ENCODE measurements at regions not wholly inside any gene's neighbourhood (a gene's known extent, or its start where the extent isn't known, plus 50 kb on each side); places are given as distances from the start of the nearest gene placed in this dataset.
A peak's percentile ranks its signal among the peaks of the same experiment; 100 is the strongest.

DNA sequence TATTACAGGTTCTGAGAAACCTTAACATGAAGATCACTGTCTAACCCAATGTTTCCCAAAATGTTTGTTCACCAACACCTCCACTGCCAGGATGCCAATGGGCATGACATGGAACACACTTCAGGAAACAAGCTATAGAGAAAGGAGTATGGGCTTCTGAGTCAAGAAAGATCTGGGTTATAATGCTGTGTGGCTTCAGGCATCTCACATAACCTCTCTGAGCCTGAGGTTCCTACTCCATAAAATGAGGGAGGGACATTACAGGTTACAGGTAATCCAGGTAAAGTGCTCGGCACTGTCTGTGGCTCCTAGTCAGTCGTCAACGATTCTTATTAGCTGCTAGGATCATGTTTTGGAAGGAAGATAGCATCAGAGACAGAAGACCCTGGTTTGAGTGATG lies 126.4 kb upstream of the SMAD3 start:
- intact Hi-C loops (cut with DNase I), result no loop called here
- Histone ChIP-seq H3K36me3 (no peaks in the 10 kb centered on the region), H3K27ac (no peak overlapping the region), H3K4me1 (no peaks in the 10 kb centered on the region), H3K9me3 (no peaks in the 10 kb centered on the region), H3K27me3 (no peaks in the 10 kb centered on the region), H3K4me3 (no peak overlapping the region)
- DNase-seq (ENCODE audit: low spot score in 2 of 2), result peak in 1 of 2 donors; percentile 25
- TF ChIP-seq CTCF (IDR thresholded peaks at IDR 0.05), result no peak

DNA sequence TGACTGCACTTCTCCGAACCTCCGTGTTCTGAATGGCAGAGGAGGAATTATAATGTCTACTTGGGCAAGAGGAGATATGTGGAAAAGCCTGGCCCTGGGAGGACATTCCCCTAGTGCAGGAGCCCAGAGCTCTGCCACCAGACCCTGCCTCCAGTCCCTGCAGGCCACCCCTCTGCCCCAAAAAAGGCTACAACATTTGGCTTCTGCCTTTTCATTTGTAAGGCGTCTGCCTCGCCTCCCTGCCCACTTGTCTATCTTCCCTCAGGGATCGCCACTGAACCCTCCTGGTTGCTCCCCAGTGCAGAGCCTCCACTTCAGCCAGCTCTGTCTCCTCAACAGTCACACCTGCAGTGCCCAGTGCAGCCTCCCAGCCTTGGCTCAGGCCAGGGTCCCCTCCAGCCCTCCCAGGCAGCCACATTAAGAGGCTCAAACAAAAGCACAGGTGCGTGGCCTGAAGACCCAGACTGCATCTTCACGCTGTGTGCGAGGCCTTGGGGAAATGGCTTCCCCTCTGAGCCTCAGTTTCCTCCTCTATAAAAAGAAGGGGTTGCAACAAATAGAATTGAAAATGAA lies 125.9 kb upstream of the SMAD3 start:
- H3K36me3 ChIP-seq, result no peaks in the 10 kb centered on the region
- DNase-seq (ENCODE audit: low spot score in 2 of 2), result peak in 1 of 2 donors; percentile 34
- H3K27me3 ChIP-seq, result no peaks in the 10 kb centered on the region
- no peak overlapping the region for H3K27ac ChIP-seq
- H3K4me3 ChIP-seq, result no peak overlapping the region
- no peaks in the 10 kb centered on the region for H3K9me3 ChIP-seq
- TF ChIP-seq CTCF (IDR thresholded peaks at IDR 0.05), result no peak
- no peaks in the 10 kb centered on the region for H3K4me1 ChIP-seq
- intact Hi-C loops (cut with DNase I), result loop anchor here (10.0 kb wide), 1 partner anchor 895 kb away; no protein-coding TSS in a partner anchor

- intact Hi-C loops (cut with DNase I), result loop anchor here (10.0 kb wide), 1 partner anchor 894 kb away; no protein-coding TSS in a partner anchor
- Histone ChIP-seq H3K36me3 (no peaks in the 10 kb centered on the region), H3K4me1 (no peaks in the 10 kb centered on the region), H3K9me3 (no peaks in the 10 kb centered on the region), H3K27me3 (no peaks in the 10 kb centered on the region), H3K4me3 (no peak overlapping the region), H3K27ac (no peak overlapping the region)
- no peak for TF ChIP-seq CTCF (IDR thresholded peaks at IDR 0.05)
- peak in 1 of 2 donors; percentile 35 for DNase-seq (ENCODE audit: low spot score in 2 of 2)
Observed at GRCh38 chr15:66940368-66940767, 125.0 kb upstream of the SMAD3 start.

DNA sequence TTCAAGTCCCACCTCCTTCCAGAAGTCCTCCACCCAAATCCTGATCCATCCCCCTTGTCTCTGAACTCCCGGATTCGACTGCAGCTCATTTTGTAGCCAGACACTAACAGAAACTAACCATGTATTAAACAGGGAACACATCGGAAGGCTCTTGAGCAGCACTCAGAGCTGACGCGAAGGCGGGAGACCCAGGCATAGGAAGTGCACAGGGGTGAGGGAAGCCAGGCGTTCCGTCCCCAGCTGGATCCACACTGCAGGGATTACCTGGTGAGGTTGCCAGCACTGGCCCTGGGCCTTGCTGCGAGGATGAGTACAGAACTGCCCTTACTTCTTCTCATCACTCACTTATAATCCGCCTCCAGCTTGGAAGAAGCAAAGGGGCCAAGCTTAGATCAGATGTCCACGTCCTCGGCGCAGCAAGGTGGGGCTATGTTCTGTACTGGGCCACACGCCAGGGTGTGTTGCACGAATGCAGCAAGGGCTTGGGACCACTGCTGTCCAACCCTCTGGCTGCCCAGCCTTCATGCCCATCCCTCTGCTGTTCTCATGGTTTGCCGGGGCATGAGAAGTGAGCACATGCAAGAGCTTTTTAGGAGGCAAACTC lies 124.2 kb upstream of the SMAD3 start:
- H3K4me1 ChIP-seq, result no peaks in the 10 kb centered on the region
- no peaks in the 10 kb centered on the region for H3K27me3 ChIP-seq
- H3K36me3 ChIP-seq, result no peaks in the 10 kb centered on the region
- H3K27ac ChIP-seq, result no peak overlapping the region
- TF ChIP-seq CTCF (IDR thresholded peaks at IDR 0.05), result no peak
- no peak overlapping the region for H3K4me3 ChIP-seq
- intact Hi-C loops (cut with DNase I), result loop anchor here (10.0 kb wide), 1 partner anchor 894 kb away; no protein-coding TSS in a partner anchor
- peak in 1 of 2 donors; percentile 58 for DNase-seq (ENCODE audit: low spot score in 2 of 2)
- no peaks in the 10 kb centered on the region for H3K9me3 ChIP-seq

GRCh38 chr15:66941791-66942190 lies 123.6 kb upstream of the SMAD3 start:
- Histone ChIP-seq H3K36me3 (no peaks in the 10 kb centered on the region), H3K4me1 (peaks cover 0 to 3% of the 10 kb centered on the region in 2 donors), H3K27me3 (no peaks in the 10 kb centered on the region), H3K4me3 (no peak overlapping the region), H3K9me3 (no peaks in the 10 kb centered on the region), H3K27ac (no peak overlapping the region)
- TF ChIP-seq CTCF (IDR thresholded peaks at IDR 0.05), result no peak
- DNase-seq (ENCODE audit: low spot score in 2 of 2), result peak in 1 of 2 donors; percentile 54
- intact Hi-C loops (cut with DNase I), result loop anchor here (10.0 kb wide), 1 partner anchor 893 kb away; no protein-coding TSS in a partner anchor
